Renal cortical epithelial cell (primary cell): ENCODE measurements at regions not wholly inside any gene's neighbourhood (a gene's known extent, or its start where the extent isn't known, plus 50 kb on each side); places are given as distances from the start of the nearest gene placed in this dataset.
A peak's percentile ranks its signal among the peaks of the same experiment; 100 is the strongest.
"Not testable (repeated sequence)": the region's sequence is repeated elsewhere in the genome, so short reads cannot be mapped to it uniquely, and the experiment has no call there.

Experiments used
- DNase-seq: peaks from one replicate; pipeline ENCODE4 v3.0.0-alpha.2; 2011; ENCODE audit warnings: low read depth

DNA sequence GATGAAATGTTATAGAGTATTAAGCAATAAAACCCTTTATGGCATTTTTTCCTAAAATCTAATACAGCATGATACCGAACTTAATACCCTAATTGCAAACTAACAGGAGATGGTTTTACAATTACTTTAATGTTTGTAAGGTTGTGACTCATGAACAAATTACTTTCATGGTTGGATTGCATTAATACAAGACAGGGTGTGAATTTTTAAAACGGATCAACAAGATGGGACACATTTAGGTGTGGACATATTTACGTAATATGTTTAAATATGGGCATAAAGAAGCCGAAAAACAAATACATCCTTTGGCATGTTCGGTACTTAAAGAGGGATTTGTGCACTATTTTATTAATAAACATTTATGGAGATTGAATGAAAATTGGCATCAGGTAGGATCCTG, 168.3 kb upstream of the SPRY2 start:
- no peak for DNase-seq

DNA sequence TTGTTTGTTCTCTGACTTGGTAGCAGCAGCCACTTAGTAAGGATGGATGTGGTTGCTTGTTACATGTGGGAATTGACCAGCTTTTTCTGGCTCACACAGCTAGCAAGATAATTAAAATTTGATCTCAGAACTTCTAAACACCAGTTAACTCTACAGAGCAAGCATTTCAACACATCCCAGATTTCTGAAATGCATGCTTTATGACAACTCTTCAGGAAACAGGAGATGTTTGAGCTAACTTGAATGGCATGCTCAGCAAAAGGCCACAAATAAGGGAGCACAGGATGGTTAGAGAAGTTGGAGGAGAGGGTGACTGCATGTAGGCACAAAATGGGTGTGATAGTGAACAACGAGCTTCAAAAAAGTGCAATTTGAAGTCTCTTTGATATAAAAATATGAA, 167.1 kb upstream of the SPRY2 start:
- DNase-seq: no peak

DNA sequence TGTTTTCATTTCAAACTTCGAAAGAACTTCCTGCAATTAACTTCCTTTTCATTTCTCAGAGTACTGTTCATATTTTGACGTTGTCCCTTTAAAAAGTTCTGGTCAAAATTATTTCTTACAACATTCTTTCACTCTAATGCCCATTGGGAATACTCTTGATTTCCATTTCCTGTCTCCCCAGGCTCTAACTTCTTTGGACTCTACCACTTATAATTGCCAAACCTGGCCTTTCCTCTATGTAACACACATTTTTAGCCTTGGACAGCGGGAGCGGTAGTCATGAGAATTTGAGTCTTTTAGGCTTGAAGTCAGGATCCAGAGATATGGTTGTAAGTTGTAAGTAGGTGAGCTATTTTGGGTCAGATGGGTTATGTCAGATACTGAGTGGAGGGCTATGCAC, 163.5 kb upstream of the SPRY2 start:
- no peak for DNase-seq

DNA sequence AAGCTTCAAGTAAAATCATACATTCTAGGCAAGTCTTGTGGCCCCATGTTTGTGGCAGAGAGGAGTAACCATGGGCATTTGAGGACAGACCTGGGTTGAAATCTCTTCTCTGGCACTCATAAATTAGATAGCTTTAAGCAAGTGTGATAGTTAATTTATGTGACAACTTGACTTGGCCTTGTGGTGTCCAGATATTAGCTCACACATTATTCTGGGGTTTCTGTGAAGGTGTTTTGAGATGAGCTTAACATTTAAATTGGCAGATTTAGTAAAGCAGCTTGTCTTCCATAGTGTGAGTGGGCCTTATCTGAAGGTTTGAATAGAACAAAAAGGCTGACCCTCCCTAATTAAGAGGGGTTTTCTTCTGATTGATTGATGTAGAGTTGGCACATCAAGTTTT, 161.4 kb upstream of the SPRY2 start:
- DNase-seq: no peak

DNA sequence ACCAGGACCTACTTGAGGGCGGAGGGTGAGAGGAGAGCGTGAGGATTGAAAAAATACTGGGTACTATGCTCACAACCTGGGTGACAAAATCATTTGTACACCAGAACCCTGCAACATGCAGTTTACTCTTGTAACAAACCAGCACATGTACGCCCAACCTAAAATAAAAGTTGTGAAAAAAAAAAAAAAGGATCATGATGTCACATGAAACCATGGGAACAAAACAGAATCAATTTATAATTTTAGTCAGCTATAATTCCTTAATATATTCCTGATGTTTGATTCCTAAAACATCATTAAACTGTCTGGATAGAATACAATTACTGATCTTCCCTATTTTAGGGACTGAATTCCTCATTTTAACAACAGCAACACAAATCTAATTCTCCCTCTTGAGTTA, 160.6 kb upstream of the SPRY2 start:
- no peak for DNase-seq

DNA sequence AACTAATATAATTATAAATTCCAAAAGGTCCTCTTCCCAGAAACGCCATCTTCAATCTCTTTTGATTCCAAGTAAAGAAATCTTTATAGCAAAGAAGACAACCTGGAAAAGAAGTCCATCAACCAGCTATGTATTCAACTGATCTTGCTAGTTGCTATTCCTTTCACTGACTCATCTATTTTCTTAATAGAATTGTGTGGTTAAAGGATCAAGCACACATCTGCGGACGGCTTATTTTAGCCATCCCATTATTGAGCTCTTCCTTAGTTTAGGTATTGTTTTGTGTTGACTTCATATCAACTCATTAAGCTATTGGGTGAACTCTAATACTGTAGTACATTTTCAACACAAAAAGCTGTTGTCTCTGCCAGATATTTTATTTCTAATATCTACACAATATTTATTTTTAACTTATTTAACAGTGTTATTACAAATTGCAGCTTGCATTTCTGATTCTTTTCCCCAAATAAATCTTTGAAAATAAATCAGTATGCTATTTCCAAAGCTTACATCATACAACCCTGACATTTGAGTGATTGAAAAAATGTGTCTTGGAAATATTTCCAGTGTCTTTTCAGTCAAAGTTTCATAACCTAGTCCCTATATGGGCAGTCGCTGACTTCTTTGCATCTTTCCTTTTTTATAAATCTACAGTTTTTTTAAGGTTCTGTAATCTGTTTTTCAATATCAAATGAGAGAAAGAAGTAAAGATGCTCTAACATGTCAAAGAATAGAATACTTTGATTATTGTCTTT, 158.8 kb upstream of the SPRY2 start:
- DNase-seq: no peak

DNA sequence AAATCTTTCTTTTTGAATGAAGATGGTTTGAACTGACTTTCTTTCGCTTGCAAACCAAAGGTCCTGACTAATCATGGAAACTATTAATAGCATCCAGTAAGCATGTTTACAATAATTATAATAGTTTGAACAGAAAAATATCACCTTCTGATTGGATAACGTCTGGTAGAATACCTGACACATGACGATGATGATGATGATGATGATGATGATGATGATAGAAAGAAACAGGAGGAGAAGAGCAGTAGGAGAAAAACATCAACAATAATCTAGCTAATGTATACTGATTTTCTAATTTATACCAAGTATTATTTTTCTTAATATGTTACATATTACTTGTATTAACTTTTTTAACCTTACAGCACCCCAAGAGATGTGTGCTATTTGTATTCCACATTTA, 157.5 kb upstream of the SPRY2 start:
- DNase-seq: no peak

DNA sequence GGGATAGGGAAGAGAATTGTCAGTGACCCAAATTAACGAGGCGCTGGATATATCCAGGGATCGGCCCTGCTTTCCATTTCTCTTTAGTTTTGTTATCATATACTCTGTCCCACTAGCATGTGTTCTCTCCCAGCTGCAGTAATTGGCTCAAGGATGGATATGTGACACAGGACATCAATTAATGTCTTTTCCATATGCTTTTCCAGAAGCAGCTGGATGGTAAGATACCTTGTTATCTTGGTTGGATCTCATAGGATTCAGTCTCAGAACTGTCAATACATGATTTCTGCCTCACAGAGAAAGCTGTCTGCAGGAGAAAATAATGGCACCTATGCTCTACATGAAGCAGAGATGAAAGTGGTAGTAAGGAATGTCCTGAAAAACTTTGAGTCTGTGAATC, 157.1 kb upstream of the SPRY2 start:
- DNase-seq: no peak

DNA sequence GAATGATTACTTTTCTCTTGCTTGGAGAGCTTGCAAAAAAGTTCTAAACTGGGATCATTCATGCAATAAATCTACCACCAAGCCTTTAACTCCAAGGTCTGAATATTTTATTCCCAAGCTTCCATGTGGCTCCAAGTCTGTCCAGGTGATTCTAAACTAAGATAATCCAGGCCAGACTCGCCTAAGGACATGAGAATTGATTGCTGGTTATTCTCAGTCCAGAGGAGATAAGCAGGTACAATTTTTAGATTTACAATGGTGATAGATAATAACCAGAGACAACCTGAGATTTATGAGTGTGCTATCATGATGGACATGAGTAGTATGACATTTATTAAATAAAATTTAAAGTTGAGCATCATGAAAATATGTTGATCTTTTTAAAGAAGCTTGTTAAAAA, 156.5 kb upstream of the SPRY2 start:
- DNase-seq: no peak

DNA sequence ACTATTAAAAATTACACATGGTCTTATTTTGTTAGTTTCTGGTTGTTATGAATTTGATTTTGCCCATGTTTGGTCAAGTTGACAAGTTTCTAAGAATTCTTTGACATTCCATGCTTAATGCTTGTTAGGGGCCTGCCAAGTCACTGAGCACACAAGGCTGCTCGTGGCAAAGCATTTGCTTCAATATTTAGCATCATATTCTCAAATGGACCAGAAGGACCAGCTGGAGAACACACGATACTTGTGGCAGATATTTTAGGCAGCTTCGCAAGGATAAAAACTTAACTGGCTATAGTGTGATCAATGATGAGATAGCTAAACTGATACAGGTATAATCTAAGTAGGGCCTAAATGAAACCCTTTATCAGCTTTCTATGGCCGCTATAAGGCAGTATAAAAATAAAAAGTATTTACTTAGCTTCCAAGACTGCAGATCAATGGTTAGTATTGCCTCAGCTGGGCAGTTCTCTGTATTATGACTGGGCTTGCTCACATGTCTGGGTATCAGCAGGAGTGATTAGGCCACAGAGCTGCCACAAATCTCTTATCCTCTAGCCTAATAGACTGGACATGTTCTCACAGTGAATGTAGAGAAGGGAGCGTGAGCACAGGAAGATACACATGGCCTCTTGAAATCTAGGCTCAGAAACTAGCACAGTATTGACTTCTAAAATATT, 155.9 kb upstream of the SPRY2 start:
- DNase-seq: no peak

DNA sequence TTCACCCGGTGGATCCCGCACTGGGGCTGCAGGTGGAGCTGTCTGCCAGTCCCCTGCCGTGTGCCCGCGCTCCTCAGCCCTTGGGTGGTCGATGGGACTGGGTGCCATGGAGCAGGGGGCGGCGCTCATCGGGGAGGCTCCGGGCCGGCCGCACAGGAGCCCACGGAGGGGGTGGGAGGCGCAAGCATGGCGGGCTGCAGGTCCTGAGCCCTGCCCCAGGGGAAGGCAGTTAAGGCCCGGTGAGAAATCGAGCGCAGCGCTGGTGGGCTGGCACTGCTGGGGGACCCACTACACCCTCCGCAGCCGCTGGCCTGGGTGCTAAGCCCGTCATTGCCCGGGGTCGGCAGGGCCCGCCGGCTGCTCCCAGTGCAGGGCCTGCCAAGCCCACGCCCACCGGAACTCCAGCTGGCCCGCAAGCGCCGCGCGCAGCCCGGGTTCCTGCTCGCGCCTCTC, 149.6 kb upstream of the SPRY2 start:
- DNase-seq: not testable (repeated sequence)

DNA sequence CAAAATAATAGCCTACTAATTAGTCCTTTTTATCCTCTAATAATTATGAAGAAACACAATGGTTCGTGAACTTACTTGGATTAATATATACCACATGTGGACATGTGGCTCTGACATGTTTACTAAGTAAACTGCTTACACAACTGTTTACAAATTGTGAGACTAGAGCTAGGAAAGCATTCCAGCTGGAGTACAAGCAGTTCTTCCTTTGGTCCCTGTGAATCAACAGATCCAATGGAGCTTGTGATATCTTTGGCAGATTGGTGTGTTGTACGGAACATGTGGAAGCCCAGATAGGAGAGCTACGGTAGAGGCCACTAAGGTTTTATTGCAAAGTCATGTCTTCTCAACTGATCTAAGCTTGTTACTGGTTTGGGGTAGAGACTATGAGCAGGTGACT, 145.5 kb upstream of the SPRY2 start:
- DNase-seq: no peak

DNA sequence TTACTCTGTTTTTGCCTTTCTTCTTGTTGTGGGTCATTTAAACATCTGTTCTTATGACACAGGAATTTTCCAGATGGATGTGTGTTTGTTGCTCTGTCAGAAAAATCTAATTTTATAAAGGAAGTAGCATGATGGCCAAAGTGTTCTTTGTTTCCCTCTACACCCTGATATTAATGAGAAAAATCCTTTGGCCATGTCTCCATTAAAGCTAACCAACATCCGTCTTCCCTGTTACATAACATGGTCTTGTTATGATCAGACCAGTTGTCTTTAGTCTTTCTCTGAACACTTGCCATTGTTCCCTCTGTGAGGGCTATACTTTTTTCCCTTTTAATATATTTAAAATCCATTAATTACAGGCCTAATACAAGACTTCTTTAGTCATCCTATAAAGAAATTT, 142.2 kb upstream of the SPRY2 start:
- no peak for DNase-seq

DNA sequence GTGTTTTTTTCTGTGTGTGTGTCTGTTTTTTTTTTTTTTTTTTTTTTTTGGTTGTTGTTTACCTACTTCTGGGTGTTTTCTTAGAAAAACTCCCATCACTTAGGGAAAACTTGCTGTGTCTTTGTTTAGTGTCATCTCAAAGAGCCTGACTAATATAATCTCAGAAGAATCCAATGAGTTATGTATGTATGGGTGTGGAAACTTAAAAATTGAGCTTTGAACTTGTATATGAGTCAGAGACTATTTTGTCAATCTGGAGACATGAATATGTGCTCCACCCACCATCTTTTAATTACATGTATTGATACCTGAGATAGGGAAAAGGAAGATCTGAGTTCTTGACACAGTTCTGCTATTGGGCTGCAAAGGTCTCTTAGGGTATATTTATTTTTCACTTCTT, 140.7 kb upstream of the SPRY2 start:
- no peak for DNase-seq

DNA sequence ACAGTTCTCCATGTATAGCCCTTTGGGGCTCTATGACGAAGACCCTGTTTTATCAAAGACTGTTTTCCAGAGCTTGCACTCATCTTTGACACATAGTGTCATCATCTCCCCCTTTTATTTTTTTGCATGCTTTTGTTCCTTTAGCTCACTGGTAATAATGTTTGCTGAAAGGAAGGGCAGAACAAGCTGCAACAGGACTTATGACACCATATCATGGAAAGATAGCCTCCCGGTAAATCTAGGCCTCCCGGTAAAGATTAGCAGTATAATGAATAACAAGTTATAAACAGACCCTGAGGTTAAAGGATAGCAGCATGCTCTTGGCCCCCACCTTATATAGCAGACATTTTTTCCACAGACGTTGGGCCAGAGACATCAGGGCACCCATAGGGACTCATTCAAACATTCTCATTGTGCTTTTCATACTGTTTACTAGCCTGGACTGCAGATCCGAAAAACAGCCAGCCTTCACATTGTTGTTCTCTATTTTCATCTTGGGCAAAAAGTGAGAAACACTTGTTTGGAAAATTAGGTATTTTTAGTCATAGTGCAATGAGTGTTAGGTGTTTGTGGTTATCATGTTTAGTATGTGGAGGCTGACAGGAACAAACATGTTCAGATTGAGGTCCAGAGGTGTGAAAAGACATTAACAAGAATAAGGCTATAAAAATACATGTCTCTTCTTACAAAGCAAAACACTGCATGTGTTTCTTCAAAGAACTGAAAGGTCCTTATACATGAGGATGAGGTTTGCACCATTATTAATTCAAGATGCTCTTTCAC, 136.9 kb upstream of the SPRY2 start:
- no peak for DNase-seq

DNA sequence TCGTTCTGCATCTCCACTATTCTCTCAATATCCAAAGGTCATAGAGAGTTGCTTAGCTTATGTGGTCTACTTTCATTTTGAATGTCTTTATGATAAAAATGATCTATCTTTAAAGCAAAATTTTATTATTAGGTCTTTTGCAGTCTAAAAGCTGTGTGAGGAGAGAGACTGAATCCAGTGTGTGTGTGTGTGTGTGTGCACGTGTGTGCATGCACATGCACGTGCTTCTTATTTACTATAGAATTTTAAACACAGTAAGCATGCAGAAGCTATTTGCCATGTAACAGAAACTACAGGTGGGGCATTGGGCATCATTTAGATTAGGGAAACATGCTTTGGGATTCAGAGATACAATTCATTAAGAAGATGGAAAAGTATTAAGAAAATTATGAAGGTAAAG, 136.0 kb upstream of the SPRY2 start:
- DNase-seq: no peak

DNA sequence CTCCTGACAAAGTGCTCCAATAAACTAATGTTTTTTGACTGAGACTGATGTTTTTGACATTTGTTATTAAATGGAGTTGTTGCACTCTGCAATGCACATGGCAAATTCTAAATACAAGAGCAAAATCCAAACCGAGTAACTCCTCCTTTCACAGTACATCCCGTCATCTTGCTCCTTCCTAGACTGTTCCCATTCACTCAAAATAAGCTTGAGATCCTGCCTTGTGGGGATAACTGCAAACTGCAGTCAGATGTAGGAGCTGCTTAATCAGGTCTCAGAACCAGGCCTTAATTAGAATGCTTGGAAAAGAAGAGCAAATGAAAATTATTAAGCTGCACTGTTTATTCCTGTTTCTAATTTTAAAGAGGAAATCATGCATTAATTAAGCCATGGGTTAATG, 134.8 kb upstream of the SPRY2 start:
- no peak for DNase-seq

DNA sequence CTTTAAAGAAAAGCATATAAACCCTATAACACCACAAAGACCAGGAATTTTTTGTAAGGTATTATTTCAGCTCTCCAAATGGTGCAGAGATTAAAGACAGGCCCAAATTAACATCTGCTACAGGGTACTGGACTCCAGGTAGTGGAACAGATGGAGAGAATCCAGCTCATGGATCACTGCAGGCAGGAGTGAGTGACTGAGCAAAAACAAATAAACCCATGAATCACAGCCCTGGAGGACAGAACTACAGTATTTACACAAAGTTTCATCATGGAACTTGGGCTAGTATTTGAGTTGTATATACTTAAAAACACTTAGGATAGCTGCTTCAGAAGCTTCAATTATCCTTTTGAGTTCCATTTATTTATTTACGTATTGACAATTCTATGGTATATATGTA, 132.8 kb upstream of the SPRY2 start:
- peak; percentile 84 for DNase-seq

DNA sequence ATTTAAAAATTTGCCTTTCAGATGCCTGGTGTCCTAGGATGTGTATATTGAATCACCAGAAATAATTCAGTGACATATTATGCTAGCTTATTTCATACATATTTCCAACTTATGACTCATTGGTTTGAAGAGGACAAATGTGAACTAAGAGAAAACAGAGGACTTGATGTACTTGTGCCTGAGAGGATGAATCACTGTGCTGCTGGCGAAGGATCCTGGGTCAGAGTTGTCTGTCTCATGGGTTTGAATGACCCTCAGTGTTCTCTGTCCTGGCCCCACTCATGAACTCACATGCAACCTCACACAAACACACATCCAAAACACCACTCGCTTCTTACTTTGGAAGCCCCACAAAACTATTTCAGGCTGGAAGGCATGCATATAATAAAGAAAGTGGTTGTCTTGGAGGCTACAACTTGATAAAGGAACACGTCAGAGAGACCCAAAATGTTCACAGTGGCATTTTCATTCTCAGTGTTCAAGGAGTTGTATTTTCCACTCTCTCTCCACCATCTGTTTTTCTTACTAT, 129.0 kb upstream of the SPRY2 start:
- DNase-seq: peak; percentile 19

DNA sequence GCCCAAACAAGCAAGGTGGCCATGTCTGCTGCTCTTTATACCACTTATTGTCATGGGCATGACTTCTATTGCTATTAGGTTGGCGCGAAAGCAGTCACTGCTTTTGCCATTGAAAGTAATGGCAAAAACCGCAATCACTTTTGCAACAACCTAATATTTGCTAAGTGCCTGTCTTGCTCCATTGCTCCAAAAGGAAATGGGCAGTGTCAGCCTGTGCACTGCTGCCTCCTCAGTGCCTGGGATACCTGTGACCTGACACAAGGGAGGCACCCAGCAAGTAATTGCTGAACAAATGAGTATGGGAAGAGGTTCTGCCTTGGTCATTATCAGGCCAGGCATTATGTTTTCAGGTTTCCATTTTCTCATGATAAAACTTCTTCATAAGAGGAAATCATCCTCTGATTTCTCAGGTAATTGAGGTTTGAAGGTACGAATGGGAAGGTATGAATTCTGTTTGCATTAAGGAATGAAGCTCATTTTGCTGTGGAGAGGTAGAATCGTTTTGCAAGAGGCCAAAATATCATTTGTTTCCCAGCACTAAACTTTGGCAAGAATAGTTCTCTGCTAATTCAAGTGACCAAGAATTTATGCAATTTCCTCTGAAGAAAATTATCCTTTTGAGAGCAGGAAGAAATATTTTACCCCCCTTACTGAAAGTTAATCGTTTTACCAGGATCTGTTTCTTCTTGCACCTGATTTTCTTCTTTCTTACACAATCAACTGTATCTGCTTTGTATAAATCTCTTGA, 128.4 kb upstream of the SPRY2 start:
- no peak for DNase-seq

DNA sequence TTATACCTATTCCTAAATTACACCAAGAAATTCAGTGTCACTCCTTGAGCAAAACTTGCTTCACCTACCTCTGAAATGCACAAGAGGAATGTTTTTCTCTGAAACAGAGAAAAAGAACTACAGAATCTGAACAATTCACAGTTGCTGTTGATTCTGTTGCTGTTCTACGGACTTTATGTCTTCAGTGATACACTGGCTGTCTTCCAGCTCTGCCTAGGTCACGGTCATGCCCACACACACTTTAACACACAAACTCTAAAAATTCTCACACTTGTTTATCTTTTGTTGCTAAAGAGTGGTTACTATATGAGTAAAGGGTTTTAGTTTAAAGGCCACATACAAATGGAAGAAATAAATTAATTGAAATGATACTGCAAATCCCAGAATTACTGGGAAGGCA, 124.4 kb upstream of the SPRY2 start:
- peak; percentile 47 for DNase-seq
